Uterus (tissue), 3 donors: ENCODE measurements at regions not wholly inside any gene's neighbourhood (a gene's known extent, or its start where the extent isn't known, plus 50 kb on each side); places are given as distances from the start of the nearest gene placed in this dataset.
A peak's percentile ranks its signal among the peaks of the same experiment; 100 is the strongest.

Source experiments
- DNase-seq, 2 donors: peaks; one replicate each; pipeline ENCODE4 v3.0.0-alpha.2; 2019 to 2020
- H3K27ac ChIP-seq, 2 donors: fragments of 200-600 bp; sonication (generic); 1 replicate in 1 of 2; 2 replicates in 1 of 2; pipeline ENCODE4 v1.5.1; 2016 to 2018
- H3K27me3 ChIP-seq, 2 donors: fragments of 200-600 bp; sonication (generic); one replicate each; pipeline ENCODE4 v1.5.1; 2018 to 2019; ENCODE audit warnings: control low read depth in 1 of 2
- H3K36me3 ChIP-seq, 2 donors: fragments of 200-600 bp; sonication (generic); one replicate each; pipeline ENCODE4 v1.5.1; 2019; ENCODE audit warnings: control low read depth in 1 of 2
- H3K4me1 ChIP-seq, 2 donors: fragments of 200-600 bp; sonication (generic); one replicate each; pipeline ENCODE4 v1.5.1; 2018 to 2019; ENCODE audit warnings: control low read depth in 1 of 2
- H3K4me3 ChIP-seq, 2 donors: fragments of 200-600 bp; sonication (generic); 1 replicate in 1 of 2; 2 replicates in 1 of 2; pipeline ENCODE4 v1.5.1; 2018 to 2019; ENCODE audit warnings: mild to moderate bottlenecking in 1 of 2
- H3K9me3 ChIP-seq, 2 donors: fragments of 200-600 bp; sonication (generic); one replicate each; pipeline ENCODE4 v1.5.1; 2019; ENCODE audit warnings: control low read depth in 1 of 2
- POLR2A ChIP-seq, 2 donors: fragments of 450-650 bp; IDR thresholded peaks; one replicate each; pipeline ENCODE4 v1.6.1; 2016; ENCODE audit warnings: antibody characterized with exemption in 2 of 2, mild to moderate bottlenecking in 1 of 2, moderate library complexity in 1 of 2
- intact Hi-C: fragments of 100-400 bp; cut with DNase I; formaldehyde crosslinking; loops from one replicate; pipeline ENCODE4 v1.15.1; 2023; ENCODE audit warnings: low total_unique reads
- TF ChIP-seq, protein P1 (sequence below), 4 experiments: fragments of 200-600 bp in 2 of 4; fragments of 450-650 bp in 2 of 4; sonication (generic) in 2 of 4; IDR thresholded peaks; one replicate each; pipeline ENCODE4 v1.5.1; 2016 to 2019; ENCODE audit warnings: antibody characterized with exemption in 4 of 4, mild to moderate bottlenecking in 2 of 4, moderate library complexity in 1 of 4
- donor health status: DM: yes; HTN: yes; CAD: no.

DNA sequence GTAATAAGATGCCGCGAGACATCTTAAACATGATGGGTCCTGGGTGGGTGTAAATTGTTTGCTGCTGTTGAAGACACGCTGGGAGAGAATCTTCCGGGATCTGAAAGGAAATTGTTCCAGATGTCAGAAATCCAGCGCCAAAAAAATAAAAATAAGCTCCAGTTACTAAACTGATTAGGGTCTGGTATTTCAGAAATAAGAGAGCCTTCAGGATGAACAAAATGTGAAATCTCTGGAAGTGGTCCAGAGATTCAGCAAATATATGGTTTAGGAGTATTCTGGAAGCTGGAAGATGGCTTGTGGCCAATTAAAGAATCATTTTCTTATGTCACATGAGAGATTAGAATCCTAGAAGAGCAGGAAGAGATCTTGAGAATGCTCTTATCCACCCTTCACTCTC is 75.8 kb upstream of the NHS start:
- Histone ChIP-seq H3K36me3 (no peaks in the 10 kb centered on the region), H3K4me3 (peak overlapping the region in 1 of 2 donors; percentile 1), H3K4me1 (no peaks in the 10 kb centered on the region), H3K27ac (peak overlapping the region; percentile 47 to 49), H3K9me3 (no peaks in the 10 kb centered on the region), H3K27me3 (no peaks in the 10 kb centered on the region)
- TF ChIP-seq, protein P1, sequence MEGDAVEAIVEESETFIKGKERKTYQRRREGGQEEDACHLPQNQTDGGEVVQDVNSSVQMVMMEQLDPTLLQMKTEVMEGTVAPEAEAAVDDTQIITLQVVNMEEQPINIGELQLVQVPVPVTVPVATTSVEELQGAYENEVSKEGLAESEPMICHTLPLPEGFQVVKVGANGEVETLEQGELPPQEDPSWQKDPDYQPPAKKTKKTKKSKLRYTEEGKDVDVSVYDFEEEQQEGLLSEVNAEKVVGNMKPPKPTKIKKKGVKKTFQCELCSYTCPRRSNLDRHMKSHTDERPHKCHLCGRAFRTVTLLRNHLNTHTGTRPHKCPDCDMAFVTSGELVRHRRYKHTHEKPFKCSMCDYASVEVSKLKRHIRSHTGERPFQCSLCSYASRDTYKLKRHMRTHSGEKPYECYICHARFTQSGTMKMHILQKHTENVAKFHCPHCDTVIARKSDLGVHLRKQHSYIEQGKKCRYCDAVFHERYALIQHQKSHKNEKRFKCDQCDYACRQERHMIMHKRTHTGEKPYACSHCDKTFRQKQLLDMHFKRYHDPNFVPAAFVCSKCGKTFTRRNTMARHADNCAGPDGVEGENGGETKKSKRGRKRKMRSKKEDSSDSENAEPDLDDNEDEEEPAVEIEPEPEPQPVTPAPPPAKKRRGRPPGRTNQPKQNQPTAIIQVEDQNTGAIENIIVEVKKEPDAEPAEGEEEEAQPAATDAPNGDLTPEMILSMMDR (IDR thresholded peaks at IDR 0.05): no peak
- TF ChIP-seq POLR2A (IDR thresholded peaks at IDR 0.05): no peak
- intact Hi-C loops: no loop called here
- DNase-seq: no peak

DNA sequence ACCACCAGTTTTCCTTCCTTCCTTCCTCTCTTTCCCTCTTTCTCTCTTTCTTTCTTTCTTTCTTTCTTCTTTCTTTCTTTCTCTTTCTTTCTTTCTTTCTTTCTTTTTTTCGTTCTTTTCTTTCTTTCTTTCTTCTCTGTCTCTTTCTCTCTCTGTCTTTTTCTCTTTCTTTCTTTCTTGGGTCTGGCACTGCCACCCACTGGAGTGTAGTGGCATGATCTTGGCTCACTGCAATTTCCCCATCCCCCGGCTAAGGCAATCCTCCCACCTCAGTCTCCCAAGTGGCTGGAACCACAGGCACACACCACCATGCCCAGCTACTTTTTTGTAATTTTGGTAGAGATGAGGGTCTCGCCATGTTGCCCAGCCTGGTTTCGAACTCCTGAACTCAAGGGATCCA is 51.6 kb upstream of the NHS start:
- no peak for TF ChIP-seq POLR2A (IDR thresholded peaks at IDR 0.05)
- TF ChIP-seq, protein P1 (IDR thresholded peaks at IDR 0.05): no peak
- no peak overlapping the region for H3K27ac ChIP-seq
- H3K27me3 ChIP-seq: no peaks in the 10 kb centered on the region
- intact Hi-C loops: no loop called here
- no peaks in the 10 kb centered on the region for H3K4me1 ChIP-seq
- H3K36me3 ChIP-seq: no peaks in the 10 kb centered on the region
- H3K4me3 ChIP-seq: no peak overlapping the region
- H3K9me3 ChIP-seq: no peaks in the 10 kb centered on the region
- DNase-seq: no peak
